Mesendoderm (in vitro differentiated cells): ENCODE measurements at regions not wholly inside any gene's neighbourhood (a gene's known extent, or its start where the extent isn't known, plus 50 kb on each side); places are given as distances from the start of the nearest gene placed in this dataset.

Source experiments
- DNase-seq: peaks from one replicate; pipeline ENCODE4 v3.0.0; 2013
- H2AK5ac ChIP-seq: 2 replicates; pipeline ENCODE4 v1.6.1; 2013; ENCODE audit warnings: low read length, inconsistent platforms
- H2BK120ac ChIP-seq: 2 replicates; pipeline ENCODE4 v1.6.1; 2013; ENCODE audit warnings: low read depth, mild to moderate bottlenecking, low read length, moderate library complexity, mixed read lengths
- H2BK15ac ChIP-seq: replicated peaks from 2 replicates; pipeline ENCODE4 v1.6.1; 2013; ENCODE audit warnings: low read depth, mild to moderate bottlenecking, moderate library complexity
- H2BK5ac ChIP-seq: 2 replicates; pipeline ENCODE4 v1.6.1; 2013; ENCODE audit warnings: low read length, inconsistent platforms
- H3K18ac ChIP-seq: 2 replicates; pipeline ENCODE4 v1.6.1; 2013; ENCODE audit warnings: mild to moderate bottlenecking, low read length, mixed read lengths
- H3K23ac ChIP-seq: one replicate; pipeline ENCODE4 v1.6.1; 2013; ENCODE audit warnings: low read length
- H3K27ac ChIP-seq: 2 replicates; pipeline ENCODE4 v1.5.1; 2013; ENCODE audit warnings: low read depth, mild to moderate bottlenecking, inconsistent platforms, low read length, moderate library complexity
- H3K27me3 ChIP-seq: 2 replicates; pipeline ENCODE4 v1.6.1; 2013; ENCODE audit warnings: low read length, control low read depth, mild to moderate bottlenecking, inconsistent platforms; ENCODE audit not compliant: insufficient read depth, poor library complexity
- H3K36me3 ChIP-seq: 2 replicates; pipeline ENCODE4 v1.6.1; 2013; ENCODE audit warnings: low read length, inconsistent platforms; ENCODE audit not compliant: control insufficient read depth, insufficient read depth
- H3K4ac ChIP-seq: one replicate; pipeline ENCODE4 v1.6.1; 2013; ENCODE audit warnings: low read depth, mild to moderate bottlenecking, low read length, moderate library complexity
- H3K4me1 ChIP-seq: 2 replicates; pipeline ENCODE4 v1.6.1; 2013; ENCODE audit warnings: low read depth, low read length, inconsistent platforms; ENCODE audit not compliant: control insufficient read depth
- H3K4me2 ChIP-seq: 2 replicates; pipeline ENCODE4 v1.6.1; 2013; ENCODE audit warnings: low read length
- H3K4me3 ChIP-seq: 2 replicates; pipeline ENCODE4 v1.5.1; 2013; ENCODE audit warnings: mild to moderate bottlenecking, low read length
- H3K56ac ChIP-seq: one replicate; pipeline ENCODE4 v1.6.1; 2013; ENCODE audit warnings: low read length
- H3K79me1 ChIP-seq: 2 replicates; pipeline ENCODE4 v1.6.1; 2013; ENCODE audit warnings: low read length, inconsistent platforms
- H3K79me2 ChIP-seq: 2 replicates; pipeline ENCODE4 v1.6.1; 2013; ENCODE audit warnings: mild to moderate bottlenecking, low read length; ENCODE audit not compliant: control insufficient read depth, insufficient read depth
- H3K9ac ChIP-seq: 2 replicates; pipeline ENCODE4 v1.6.1; 2013; ENCODE audit warnings: low read length, inconsistent platforms
- H4K5ac ChIP-seq: one replicate; pipeline ENCODE4 v1.6.1; 2013; ENCODE audit warnings: low read length
- H4K8ac ChIP-seq: one replicate; pipeline ENCODE4 v1.6.1; 2013; ENCODE audit warnings: low read depth, mild to moderate bottlenecking, control low read depth, low read length, moderate library complexity
- WGBS: extraction: QIAGEN DNeasy Blood & Tissue Kit; methylation state at CpG from one replicate; pipeline ENCODE4 v1.1.7; 2013; ENCODE audit warnings: low lambda C conversion rate, missing lambda C conversion rate; ENCODE audit not compliant: insufficient coverage; ENCODE audit errors: extremely low coverage; 5-methylcytosine and 5-hydroxymethylcytosine counted together

DNA sequence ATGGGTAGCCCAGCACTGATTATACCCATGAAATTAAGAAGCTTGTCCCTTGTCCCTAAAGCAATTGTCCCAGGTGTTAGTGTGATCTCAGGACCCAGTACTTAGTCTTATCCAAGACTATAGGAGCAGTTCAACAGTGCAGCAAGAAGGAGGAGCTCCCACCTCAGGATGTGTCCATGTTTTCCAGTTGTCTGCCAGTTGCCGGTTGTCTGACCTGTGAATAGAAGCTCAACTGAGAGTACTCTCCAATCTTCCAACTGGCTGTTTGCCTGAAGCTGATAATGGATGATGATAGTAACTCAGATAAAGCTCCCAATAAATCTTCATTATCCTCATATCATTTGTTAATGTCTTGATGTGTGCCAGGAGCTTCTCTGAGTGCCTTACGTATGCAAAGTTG lies 107.2 kb upstream of the HTR2A start:
- H4K8ac ChIP-seq, result no peak overlapping the region
- no peak overlapping the region for H2BK120ac ChIP-seq
- no peak overlapping the region for H3K27ac ChIP-seq
- H3K79me1 ChIP-seq, result no peaks in the 10 kb centered on the region
- peak; percentile 75 for DNase-seq
- no peak overlapping the region for H2BK5ac ChIP-seq
- H4K5ac ChIP-seq, result no peak overlapping the region
- WGBS, result no CpG with 5 or more reads among the region's 2 CpGs
- no peaks in the 10 kb centered on the region for H3K4me1 ChIP-seq
- no peaks in the 10 kb centered on the region for H3K27me3 ChIP-seq
- no peak overlapping the region for H3K18ac ChIP-seq
- no peak overlapping the region for H3K9ac ChIP-seq
- no peak overlapping the region for H3K4me3 ChIP-seq
- H2AK5ac ChIP-seq, result no peak overlapping the region
- no peak overlapping the region for H3K23ac ChIP-seq
- no peak overlapping the region for H3K56ac ChIP-seq
- H3K4ac ChIP-seq, result no peak overlapping the region
- H3K4me2 ChIP-seq, result no peak overlapping the region
- no peaks in the 10 kb centered on the region for H3K79me2 ChIP-seq
- no peaks in the 10 kb centered on the region for H3K36me3 ChIP-seq
- no peak overlapping the region for H2BK15ac ChIP-seq

DNA sequence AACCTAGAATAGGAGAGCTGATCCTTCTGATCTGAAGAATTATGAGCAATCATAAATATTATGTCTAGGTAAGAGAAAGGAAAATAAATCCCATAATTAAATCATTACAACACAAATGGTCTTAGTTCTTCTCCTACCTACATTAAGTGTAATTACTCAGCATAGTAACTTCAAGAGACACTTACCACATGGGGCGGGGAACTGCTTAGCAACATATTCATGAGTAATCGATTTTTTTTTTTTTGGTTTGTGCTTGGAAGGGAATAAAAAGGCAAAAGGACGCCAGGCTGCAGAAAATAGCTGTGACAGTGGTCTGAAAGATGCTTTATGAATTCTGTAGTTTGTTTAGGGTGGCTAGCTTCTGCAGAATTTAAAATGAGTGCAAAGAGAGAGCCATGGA lies 103.3 kb upstream of the HTR2A start:
- H3K56ac ChIP-seq, result no peak overlapping the region
- no peak overlapping the region for H3K9ac ChIP-seq
- no peak overlapping the region for H3K4me2 ChIP-seq
- no peak for DNase-seq
- no peak overlapping the region for H3K18ac ChIP-seq
- no peak overlapping the region for H3K23ac ChIP-seq
- no peaks in the 10 kb centered on the region for H3K79me1 ChIP-seq
- no peak overlapping the region for H4K5ac ChIP-seq
- H3K27me3 ChIP-seq, result no peaks in the 10 kb centered on the region
- no peak overlapping the region for H2AK5ac ChIP-seq
- H3K36me3 ChIP-seq, result no peaks in the 10 kb centered on the region
- H3K4ac ChIP-seq, result no peak overlapping the region
- H3K79me2 ChIP-seq, result no peaks in the 10 kb centered on the region
- no peak overlapping the region for H2BK120ac ChIP-seq
- no peak overlapping the region for H4K8ac ChIP-seq
- no peak overlapping the region for H2BK15ac ChIP-seq
- H3K4me1 ChIP-seq, result no peaks in the 10 kb centered on the region
- H2BK5ac ChIP-seq, result no peak overlapping the region
- WGBS, result no CpG with 5 or more reads among the region's 3 CpGs
- H3K27ac ChIP-seq, result no peak overlapping the region
- H3K4me3 ChIP-seq, result no peak overlapping the region

DNA sequence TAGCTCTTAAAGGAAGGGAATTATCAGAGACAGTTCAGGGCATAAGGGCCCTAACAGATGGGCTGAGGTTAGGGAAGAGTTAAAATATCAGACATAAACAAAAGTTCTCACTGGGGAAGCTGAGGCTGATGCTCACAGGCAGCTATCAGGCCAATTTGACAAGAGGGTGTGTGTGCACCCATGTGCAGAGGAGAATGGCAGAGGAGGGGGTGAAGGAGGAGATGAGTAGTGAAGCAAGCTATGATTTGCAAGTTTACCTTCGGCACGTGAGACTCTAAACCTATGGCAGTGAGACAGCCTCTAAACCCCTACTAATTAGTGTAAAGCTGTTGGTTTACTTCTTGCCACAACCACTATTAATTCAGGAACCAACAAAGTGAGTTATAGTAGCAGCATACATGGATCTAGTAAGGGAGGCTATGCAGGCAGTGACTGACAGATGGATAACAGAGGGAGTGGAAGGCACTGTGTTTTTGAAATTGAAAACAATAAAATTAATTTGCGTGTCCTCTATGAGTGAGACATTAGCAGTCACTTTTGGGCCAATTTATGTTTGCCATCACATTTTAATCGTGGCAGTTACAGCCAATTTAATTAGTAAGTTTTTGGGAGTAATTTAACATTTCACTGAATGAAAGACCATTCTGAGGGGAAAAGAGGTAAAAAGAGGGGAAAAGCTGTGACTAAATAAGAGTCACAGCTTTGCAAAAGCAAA lies 99.6 kb upstream of the HTR2A start:
- no peak overlapping the region for H3K18ac ChIP-seq
- no peak overlapping the region for H3K4me3 ChIP-seq
- DNase-seq, result no peak
- no peak overlapping the region for H2BK5ac ChIP-seq
- no peak overlapping the region for H3K27ac ChIP-seq
- no peaks in the 10 kb centered on the region for H3K79me2 ChIP-seq
- no peaks in the 10 kb centered on the region for H3K4me1 ChIP-seq
- H2BK120ac ChIP-seq, result no peak overlapping the region
- no peak overlapping the region for H3K9ac ChIP-seq
- H3K36me3 ChIP-seq, result no peaks in the 10 kb centered on the region
- no peak overlapping the region for H2BK15ac ChIP-seq
- no peak overlapping the region for H3K4ac ChIP-seq
- no peak overlapping the region for H3K4me2 ChIP-seq
- H3K79me1 ChIP-seq, result no peaks in the 10 kb centered on the region
- H3K56ac ChIP-seq, result no peak overlapping the region
- H3K27me3 ChIP-seq, result no peaks in the 10 kb centered on the region
- H2AK5ac ChIP-seq, result no peak overlapping the region
- H3K23ac ChIP-seq, result no peak overlapping the region
- H4K5ac ChIP-seq, result no peak overlapping the region
- WGBS, result no CpG with 5 or more reads among the region's 4 CpGs
- no peak overlapping the region for H4K8ac ChIP-seq

DNA sequence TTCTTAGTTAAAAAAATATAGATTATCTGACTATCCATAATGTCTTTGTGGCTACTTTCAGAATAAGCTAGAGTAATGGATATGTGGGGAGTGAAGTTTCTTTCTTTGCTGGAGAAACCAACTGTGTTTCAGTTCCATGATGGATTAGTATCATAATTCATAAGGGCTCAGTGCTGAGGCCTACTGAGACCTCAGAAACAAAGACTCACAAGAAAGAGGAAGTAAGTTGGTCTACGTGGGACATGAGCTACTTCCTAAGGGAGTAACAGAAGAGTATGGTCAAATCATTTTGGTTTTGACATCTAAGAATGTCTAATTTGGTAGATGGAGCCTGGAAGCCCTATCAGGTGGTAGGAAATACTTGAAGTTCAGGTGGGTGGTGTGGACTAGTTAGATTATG lies 99.0 kb upstream of the HTR2A start:
- Histone ChIP-seq H3K4ac (no peak overlapping the region), H3K79me2 (no peaks in the 10 kb centered on the region), H3K27me3 (no peaks in the 10 kb centered on the region), H3K4me1 (no peaks in the 10 kb centered on the region), H3K18ac (no peak overlapping the region), H2BK120ac (no peak overlapping the region), H4K8ac (no peak overlapping the region), H3K79me1 (no peaks in the 10 kb centered on the region), H2BK15ac (no peak overlapping the region), H3K23ac (no peak overlapping the region), H3K36me3 (no peaks in the 10 kb centered on the region), H4K5ac (no peak overlapping the region), H2AK5ac (no peak overlapping the region), H3K4me2 (no peak overlapping the region), H3K27ac (no peak overlapping the region), H3K9ac (no peak overlapping the region), H2BK5ac (no peak overlapping the region), H3K56ac (no peak overlapping the region), H3K4me3 (no peak overlapping the region)
- WGBS, result no CpG with 5 or more reads among the region's 1 CpG
- DNase-seq, result no peak

DNA sequence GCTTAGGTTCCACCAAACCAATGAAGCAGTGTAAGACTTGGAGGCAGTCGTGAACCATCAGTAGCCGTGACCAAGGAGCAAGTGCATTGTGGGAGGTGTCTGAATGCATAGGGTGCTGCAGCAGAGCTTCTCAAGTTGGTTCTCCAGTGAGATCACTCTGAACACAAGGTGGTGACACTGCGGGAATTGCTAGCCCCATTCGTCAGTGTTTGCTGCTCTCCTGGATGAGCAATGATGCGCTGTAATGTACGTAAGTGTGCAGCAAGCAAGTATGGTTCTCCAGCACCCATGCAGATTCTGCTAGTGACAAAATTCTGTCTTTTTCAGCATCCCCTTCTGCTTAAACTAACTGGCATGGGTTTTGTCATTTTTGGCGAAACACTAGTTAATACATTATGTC lies 97.6 kb upstream of the HTR2A start:
- no CpG with 5 or more reads among the region's 7 CpGs for WGBS
- Histone ChIP-seq H4K8ac (no peak overlapping the region), H3K18ac (no peak overlapping the region), H3K79me2 (no peaks in the 10 kb centered on the region), H3K79me1 (no peaks in the 10 kb centered on the region), H3K27me3 (no peaks in the 10 kb centered on the region), H3K4me1 (no peaks in the 10 kb centered on the region), H4K5ac (no peak overlapping the region), H3K27ac (no peak overlapping the region), H2BK5ac (no peak overlapping the region), H2AK5ac (no peak overlapping the region), H3K56ac (no peak overlapping the region), H3K9ac (no peak overlapping the region), H3K4me2 (no peak overlapping the region), H3K23ac (no peak overlapping the region), H3K4me3 (no peak overlapping the region), H3K4ac (no peak overlapping the region), H2BK120ac (no peak overlapping the region), H2BK15ac (no peak overlapping the region), H3K36me3 (no peaks in the 10 kb centered on the region)
- no peak for DNase-seq

DNA sequence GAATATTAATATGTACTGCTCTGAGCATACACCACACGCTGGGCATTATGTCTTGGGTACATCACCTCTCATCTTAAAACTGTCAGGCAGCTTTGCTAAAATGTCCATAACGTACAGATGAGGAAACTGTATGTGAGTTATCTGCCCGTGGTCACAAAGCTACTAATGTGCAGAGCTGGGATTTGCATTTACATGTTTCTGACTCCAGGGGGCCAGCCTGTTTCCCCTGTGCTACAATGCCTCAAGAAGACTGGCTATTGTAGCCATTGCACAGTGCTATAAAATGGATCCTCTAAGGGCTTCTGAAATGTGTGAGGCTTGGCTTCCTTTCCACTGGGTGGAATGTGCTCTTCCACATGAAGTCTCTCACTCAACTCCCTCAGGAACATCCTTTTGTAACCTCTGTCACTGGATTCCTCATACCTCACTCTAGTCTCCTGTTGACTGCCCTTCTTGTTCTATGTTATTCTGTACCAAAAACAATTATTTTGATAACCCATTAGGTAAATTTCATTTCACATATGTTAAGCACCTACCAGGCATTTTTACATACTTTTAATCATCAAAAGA lies 95.6 kb upstream of the HTR2A start:
- Histone ChIP-seq H2AK5ac (no peak overlapping the region), H3K18ac (no peak overlapping the region), H2BK120ac (no peak overlapping the region), H3K27ac (no peak overlapping the region), H2BK5ac (no peak overlapping the region), H3K36me3 (no peaks in the 10 kb centered on the region), H3K56ac (no peak overlapping the region), H2BK15ac (no peak overlapping the region), H3K27me3 (no peaks in the 10 kb centered on the region), H4K5ac (no peak overlapping the region), H3K4me2 (no peak overlapping the region), H3K4ac (no peak overlapping the region), H3K23ac (no peak overlapping the region), H3K9ac (no peak overlapping the region), H3K79me2 (no peaks in the 10 kb centered on the region), H3K4me3 (no peak overlapping the region), H3K79me1 (no peaks in the 10 kb centered on the region), H3K4me1 (no peaks in the 10 kb centered on the region), H4K8ac (no peak overlapping the region)
- peak; percentile 43 for DNase-seq
- no CpG with 5 or more reads among the region's 3 CpGs for WGBS
